HG03095 (cell line): ENCODE measurements at regions not wholly inside any gene's neighbourhood (a gene's known extent, or its start where the extent isn't known, plus 50 kb on each side); places are given as distances from the start of the nearest gene placed in this dataset.

Source experiments
- ATAC-seq: cut with Tn5 transposase; IDR thresholded peaks from one replicate; pipeline ENCODE4 v1.9.1; 2021; ENCODE audit warnings: moderate library complexity; ENCODE audit not compliant: unreplicated experiment

DNA sequence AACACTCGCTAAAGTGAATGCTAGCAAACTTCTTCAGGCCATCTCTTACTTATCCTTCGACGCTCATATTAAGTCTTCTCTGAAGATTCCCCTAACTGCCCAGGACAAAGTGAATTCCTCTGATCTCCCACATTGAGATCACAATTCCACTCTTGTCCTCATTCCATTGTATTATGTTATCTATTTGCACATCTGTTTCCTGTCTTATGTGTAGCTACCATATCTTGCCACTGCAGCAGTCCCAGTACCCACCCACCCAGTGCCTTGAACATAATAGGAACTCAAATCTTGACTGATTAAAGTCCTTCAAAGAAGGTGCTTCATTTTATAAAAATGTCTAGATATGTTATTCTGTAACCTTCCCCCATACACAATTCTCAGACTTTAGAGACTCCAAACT lies 702.3 kb downstream of the DIAPH3 start:
- ATAC-seq: no peak

GRCh38 chr13:59463023-59463422 lies 700.7 kb downstream of the DIAPH3 start:
- no peak for ATAC-seq

DNA sequence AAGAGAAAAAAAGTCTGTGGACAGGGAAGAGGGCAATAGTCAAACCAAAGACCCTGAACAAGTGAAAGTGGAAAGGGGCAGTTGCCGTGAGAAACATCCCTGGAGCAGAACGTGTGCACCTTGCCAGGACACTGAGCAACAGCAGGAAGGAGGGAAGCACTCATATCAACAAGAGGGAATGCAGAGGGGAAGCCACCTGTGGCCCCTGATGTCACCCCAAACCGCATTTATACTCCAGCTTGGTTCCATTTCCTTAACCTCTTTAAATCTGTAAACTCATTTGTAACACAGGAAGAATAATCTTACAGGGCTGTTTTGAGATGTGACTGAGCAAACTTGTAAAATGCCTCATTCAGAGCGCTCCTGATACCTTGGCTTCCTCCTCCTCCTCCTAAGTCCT lies 698.8 kb downstream of the DIAPH3 start:
- ATAC-seq: no peak

DNA sequence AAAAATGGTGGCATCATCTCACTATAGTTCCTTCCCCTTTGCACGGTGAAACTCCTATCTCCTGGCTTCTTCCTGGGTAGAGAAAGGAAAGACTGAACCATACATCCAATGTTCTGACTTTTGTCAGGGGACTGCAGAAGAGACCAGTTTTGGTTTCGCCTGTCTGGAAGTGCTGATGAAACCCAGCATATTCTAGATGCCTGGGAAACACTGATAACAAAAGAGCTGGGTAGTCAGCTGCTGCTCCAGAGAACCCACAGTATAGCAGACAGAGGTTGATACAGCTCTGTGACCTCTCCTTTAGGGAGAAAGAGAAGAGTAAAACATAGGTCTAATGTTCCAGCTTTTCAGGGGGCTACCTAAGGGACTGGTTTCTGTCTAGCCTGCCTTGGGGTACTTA lies 695.3 kb downstream of the DIAPH3 start:
- ATAC-seq: no peak

DNA sequence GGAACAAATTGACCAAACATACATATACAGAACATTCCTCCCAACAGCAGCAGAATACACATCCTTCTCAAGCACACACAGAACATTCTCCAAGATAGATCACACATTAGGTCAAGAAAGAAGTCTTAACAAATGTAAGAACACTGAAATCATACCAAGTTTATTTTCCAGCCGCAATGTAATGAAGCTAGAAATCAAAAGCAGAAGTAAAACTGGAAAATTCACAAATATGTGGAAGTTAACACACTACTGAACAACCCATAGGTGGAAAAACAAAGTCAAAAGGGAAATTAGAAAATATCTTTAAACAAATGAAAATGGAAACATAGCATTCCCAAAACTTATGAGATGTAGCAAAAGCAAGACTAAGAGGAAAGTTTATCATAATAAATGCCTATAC lies 692.6 kb downstream of the DIAPH3 start:
- no peak for ATAC-seq

- ATAC-seq: no peak
Measured at GRCh38 chr13:59472134-59472533, 691.6 kb downstream of the DIAPH3 start.

- no peak for ATAC-seq
Measured at GRCh38 chr13:59474696-59475095, 689.0 kb downstream of the DIAPH3 start.

DNA sequence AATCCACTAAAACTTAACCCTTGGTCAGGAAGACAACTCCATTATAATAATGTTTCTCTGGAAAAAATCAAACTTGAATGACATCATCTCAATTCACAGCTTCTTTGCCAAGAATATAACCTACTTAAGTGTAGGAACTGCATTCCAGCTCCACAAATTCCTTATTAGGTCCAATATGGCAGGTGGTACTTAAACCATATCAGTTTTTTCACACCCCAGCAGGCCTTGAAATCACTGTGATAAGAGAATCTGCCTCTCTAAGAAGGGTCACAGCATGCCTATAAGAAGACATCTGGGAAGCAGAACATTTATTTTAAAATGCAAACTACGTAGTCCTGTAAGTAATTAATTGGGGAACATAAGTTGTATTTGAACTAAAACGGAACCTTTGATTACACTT lies 687.8 kb downstream of the DIAPH3 start:
- no peak for ATAC-seq

DNA sequence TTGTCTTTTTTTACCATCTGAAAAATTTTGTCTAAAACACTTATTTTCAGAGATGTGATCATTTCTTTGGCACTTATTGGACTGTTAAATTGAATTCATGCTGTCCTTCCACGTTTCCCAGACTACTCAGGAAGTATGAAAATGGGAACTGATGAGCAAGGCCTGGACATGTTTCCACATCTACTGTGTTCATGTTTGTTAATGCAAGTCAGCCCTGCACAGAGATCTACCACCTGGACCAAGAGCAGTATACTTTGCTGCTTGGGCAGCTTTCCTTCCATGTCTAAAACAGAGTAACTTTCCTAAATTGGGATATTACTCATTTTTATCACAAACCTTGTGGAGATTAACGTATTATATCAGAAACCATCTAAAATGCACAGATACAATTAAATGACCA lies 687.4 kb downstream of the DIAPH3 start:
- no peak for ATAC-seq

- ATAC-seq: no peak
Measured at GRCh38 chr13:59477011-59477410, 686.7 kb downstream of the DIAPH3 start.

DNA sequence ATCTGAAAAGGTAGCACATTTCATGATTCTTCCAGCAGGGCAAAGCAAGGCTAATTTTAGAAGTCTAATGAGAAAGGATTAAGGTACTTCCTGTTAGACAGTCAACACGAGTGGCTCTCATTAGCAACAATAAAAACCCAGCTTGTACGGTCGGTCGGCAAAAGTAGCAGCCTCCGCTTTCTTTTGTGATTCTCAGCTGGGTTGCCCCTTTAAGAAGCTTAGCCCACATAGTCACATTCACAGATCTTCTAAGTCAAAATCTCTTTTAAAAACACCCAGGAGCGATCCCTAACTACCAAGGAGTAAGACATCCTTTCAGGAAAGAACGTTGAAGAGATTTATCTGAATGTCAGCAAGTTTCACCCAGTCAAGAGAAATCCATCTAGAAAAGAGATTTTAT lies 684.8 kb downstream of the DIAPH3 start:
- no peak for ATAC-seq

- ATAC-seq: no peak
Measured at GRCh38 chr13:59479629-59480028, 684.1 kb downstream of the DIAPH3 start.

- no peak for ATAC-seq
Measured at GRCh38 chr13:59480396-59481259, 683.1 kb downstream of the DIAPH3 start.

GRCh38 chr13:59483501-59484145 lies 680.1 kb downstream of the DIAPH3 start:
- no peak for ATAC-seq

DNA sequence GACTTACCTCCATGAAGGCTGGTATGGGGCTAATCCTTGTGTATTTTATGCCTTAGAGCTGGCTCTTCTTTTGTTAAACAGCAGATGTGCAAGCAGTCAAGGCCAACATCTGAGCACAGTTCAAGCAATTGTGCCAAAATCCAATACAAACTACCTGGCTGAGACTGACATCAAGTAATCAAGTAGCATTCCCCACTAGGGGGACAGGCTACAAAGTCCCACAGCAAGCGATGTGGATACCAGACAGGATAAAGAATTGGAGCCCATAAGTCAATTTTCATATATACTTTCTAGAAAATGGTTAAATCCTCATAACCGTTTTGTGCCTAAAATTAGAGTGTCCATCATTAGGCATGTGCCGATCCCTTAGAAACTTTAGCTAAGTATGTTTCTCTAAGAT lies 675.8 kb downstream of the DIAPH3 start:
- no peak for ATAC-seq

DNA sequence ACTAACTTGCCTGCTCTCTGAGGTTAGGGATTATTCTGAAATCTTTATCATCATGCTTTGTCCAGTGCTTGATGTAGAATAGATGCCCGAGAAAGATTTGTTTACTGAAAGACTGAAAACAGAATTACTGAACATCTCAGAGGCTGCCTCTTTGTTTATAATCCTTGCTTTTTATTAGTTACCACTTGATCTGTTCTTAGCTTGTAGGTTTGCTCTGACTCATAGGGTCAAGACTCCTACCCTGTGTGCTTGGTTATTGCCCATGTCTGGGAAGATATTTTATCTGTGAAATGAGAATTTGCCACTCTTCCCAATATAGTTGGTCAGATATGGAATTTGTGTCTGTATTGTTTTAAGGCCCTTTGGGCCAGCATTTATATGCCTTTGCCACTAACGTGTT lies 675.3 kb downstream of the DIAPH3 start:
- ATAC-seq: no peak

DNA sequence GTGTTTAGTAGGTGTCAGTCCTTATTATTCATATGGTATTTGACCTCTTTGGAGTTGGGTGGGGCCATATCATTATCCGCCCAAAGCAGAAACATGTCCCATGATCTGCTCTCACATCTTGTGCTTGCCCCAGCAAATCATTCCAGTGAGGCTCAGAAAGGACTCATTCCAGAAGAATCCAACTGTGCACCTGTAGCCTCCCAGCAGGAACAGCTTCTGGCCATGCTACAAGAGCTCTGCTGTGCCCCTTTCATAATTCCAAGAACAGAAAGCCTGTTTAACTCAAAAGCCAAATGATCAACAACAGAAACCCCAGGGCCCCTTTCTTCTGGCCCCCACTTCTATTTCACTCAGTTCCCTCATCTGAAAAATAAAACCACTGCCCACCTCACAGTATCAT lies 673.1 kb downstream of the DIAPH3 start:
- no peak for ATAC-seq

DNA sequence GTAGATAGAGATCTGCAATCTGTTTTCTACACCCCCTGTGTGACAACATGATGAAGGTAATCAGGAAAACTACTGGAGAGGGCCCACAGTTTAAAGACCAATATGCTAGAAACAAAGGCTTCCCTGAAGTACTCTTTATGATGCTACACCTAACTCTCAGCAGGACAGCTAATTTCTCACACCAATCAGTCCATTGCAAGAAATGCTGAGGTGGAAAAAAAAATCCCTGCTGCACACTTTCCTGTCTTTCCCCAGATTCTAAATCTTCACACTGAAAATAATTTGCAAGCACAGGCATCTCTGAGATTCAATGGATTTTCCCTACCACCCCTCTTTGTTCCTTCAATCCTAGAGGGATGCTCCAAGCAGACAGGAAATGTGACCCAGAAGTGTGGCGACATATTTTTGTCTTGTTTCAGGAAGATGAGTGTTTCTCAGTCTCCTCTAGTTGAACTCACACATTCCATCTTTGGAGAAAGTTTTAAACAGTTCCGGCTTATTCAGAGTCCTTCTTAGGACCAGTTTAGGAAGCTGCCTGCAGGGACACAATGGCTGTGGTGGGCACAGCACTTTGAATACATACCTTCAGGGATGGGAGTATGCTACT lies 671.6 kb downstream of the DIAPH3 start:
- no peak for ATAC-seq

GRCh38 chr13:59493436-59493965 lies 670.2 kb downstream of the DIAPH3 start:
- ATAC-seq: no peak

GRCh38 chr13:59494151-59494550 lies 669.6 kb downstream of the DIAPH3 start:
- ATAC-seq: no peak

DNA sequence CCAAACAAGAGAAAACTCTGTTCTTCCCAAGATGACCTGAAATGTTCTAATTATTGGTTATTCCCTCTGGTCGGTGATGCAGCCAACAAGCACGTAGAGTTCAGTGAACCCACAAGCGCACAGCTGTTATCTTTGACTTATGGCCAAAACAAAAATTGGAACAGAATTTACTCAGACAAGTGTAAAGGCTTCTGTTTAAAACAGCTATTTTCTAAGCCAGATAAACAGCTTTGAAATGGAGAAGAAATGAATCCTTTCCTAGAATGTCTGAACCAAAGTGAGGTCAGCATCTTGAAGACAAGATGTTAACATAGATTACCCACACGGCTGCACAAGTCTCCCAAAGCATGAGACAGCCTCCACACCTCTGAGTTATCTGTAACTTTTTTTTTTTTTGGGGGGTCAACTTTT lies 669.2 kb downstream of the DIAPH3 start:
- no peak for ATAC-seq

GRCh38 chr13:59495299-59495698 lies 668.4 kb downstream of the DIAPH3 start:
- ATAC-seq: no peak
